HG03442 (cell line): ENCODE measurements at regions not wholly inside any gene's neighbourhood (a gene's known extent, or its start where the extent isn't known, plus 50 kb on each side); places are given as distances from the start of the nearest gene placed in this dataset.
"Not testable (repeated sequence)": the region's sequence is repeated elsewhere in the genome, so short reads cannot be mapped to it uniquely, and the experiment has no call there.

Experiments used
- ATAC-seq: cut with Tn5 transposase; IDR thresholded peaks from one replicate; pipeline ENCODE4 v1.9.1; 2021; ENCODE audit warnings: mild to moderate bottlenecking, moderate library complexity; ENCODE audit not compliant: unreplicated experiment

DNA sequence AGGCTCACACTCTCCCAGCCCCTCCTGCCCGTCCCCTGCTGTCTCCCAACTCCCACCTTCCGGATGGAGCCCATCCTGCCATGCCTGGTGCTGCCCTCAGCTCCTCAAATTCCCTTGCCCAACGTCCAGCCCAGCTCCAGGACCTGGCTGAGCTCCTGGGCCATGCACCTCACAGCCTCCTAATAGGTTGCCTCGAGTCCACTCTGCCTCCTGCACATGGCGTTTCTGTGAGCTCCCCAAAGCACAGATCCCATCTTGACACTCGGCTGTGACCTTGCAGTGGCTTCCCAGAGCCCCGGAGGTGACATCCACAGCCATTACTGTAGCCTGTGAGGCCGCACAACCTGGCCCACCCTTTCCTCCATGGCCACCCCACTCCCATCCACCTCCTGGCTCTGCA is 191.9 kb upstream of the SALL3 start:
- ATAC-seq = no peak

GRCh38 chr18:78788161-78788560 is 191.5 kb upstream of the SALL3 start:
- ATAC-seq = no peak

GRCh38 chr18:78789850-78790249 is 189.8 kb upstream of the SALL3 start:
- ATAC-seq = no peak

DNA sequence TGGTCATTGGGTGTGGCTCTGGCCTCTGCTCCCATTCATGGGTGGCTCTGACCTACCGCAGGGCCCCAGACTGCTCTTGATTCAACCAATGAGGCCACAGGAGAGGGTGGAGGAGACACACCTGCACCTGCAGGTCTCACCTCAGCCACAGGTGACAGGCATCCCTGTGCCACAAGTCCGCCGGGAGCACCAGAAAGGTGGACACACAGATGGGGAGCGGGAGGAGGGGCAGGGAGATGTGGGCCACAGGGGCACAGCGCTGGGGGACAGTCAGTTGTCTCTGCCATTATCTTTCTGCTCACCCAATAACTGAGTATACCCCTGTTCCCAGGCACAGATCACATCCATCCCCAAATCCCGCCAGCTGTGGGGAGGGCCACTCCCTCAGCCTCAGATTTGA is 189.1 kb upstream of the SALL3 start:
- no peak for ATAC-seq

GRCh38 chr18:78790960-78791359 is 188.7 kb upstream of the SALL3 start:
- ATAC-seq = no peak

DNA sequence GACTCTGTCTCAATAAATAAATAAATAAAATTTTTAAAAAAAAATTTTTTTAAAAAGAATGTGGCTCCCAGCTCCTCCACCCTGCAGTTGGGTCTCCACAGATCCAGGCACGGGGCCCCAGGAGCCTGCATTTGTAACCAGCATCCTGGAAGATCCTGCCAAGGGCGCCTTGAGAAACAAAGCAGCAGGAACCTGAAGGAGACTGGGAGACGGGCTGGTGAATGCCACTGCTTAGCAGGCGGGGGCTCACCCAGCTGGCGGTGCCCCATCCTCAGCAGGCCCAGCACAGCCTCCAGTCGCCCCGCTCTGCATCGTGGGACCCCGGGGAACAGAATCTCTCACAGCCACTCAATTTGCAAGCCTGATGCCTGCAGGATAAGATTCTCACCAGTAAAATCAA is 187.5 kb upstream of the SALL3 start:
- ATAC-seq = no peak

DNA sequence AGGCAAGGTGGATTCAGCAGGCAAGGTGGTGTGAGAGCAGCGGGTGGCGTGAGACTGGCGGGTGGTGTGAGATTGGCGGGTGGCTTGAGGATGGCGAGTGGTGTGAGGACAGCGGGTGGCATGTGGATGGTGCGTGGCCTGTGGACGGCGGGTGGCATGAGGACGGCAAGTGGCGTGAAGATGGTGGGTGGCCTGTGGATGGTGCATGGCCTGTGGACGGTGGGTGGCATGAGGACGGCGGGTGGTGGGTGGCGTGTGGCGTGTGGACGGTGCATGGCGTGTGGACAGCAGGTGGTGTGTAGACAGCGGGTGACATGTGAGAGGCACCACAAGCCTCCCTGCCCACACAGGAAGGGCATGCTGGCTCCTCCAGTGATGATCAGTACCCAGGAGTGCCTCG is 186.9 kb upstream of the SALL3 start:
- no peak for ATAC-seq

DNA sequence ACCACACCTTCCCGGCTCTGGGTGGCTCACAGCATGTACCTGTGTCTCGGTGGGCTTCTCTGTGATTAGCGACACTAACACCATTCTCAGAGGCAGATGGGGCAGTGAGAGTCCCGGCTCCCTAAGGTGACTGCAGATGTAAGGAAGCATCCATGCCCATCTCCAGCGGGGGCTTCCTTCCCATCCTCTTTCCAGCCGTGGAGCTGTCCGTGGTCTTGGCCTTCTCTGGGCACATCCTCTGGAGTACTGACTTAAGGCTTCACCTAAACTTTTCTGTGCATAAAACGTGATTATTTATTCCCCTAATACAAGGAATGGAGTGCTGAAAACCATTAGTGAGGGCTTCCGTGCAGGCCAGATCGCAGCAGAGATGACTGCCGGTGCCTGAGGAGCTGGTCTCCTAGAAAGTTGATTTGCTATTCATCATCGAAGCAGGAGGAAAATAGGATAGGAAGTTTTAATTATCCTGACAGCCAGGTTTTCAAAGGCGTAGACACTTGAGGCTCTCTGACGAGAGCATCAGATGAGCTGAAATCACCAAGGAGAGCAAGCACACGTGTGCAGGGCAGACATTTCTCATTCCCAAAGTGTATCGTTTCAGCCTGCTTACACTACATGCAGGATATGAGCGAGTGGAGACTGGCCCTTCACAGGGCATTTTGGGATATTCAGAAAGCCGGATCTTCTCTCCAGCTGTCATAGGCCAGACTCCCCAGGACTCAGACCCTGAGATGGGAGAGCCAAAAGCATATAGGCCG is 186.1 kb upstream of the SALL3 start:
- no peak for ATAC-seq

DNA sequence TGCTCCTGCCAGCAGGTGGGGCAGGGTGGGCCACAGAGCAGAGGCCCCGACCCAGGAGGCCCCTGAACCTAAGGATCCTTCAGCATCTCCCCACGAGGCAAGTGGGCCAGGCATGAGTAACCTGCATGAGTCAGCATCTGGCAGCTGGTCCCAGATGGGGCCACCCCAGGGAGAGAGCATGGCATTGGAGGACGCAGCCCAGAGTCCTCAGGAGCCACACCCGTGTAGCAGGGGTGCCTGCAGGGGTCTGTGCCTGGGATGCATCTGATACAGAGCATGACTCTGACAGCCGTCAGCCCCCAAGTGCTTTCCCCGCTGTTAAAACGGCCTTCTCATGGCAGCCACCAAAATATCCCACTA is 185.6 kb upstream of the SALL3 start:
- ATAC-seq = no peak

GRCh38 chr18:78796693-78797455 is 182.7 kb upstream of the SALL3 start:
- no peak for ATAC-seq

GRCh38 chr18:78797499-78797898 is 182.1 kb upstream of the SALL3 start:
- ATAC-seq = no peak

DNA sequence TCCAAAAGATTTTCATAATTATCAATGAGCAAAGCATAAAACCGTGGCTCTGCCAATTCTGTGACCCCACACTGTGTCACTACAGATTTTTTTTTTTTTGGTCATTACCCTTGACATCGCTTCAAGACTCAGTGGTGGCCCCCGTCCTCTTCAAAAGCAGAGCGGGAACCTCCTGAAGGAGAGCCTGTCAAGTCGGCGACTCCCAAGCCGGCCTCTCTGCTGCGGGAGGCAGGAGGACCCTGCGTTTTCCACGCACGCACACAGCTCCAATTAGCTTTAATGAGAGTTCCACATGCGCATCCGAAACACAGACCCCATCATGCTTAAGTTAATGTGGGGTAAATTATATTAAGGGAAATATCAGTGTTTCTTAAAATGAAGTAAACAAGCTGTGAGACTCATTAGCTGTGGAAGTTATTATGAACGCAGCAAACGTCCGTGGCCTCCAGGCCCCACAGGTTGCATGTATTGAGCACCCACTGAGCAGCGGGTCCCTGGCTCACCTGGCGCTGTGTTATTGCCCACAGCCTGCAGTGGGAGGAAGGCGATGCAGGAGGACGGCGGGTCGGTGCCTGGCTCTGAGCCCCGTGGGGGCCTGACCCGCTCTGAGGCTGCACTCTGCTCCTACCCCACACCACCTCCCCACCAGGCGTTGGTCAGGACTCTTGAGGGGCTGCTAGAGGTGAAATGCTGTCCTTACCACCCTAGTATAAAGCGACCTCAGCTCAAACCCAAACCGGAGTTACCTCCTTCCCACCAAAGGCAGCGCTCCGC is 181.0 kb upstream of the SALL3 start:
- ATAC-seq = no peak

- no peak for ATAC-seq
Measured at GRCh38 chr18:78799382-78800089, 180.1 kb upstream of the SALL3 start.

GRCh38 chr18:78800102-78800851 is 179.3 kb upstream of the SALL3 start:
- ATAC-seq = not testable (repeated sequence)

GRCh38 chr18:78801011-78801410 is 178.6 kb upstream of the SALL3 start:
- ATAC-seq = no peak

DNA sequence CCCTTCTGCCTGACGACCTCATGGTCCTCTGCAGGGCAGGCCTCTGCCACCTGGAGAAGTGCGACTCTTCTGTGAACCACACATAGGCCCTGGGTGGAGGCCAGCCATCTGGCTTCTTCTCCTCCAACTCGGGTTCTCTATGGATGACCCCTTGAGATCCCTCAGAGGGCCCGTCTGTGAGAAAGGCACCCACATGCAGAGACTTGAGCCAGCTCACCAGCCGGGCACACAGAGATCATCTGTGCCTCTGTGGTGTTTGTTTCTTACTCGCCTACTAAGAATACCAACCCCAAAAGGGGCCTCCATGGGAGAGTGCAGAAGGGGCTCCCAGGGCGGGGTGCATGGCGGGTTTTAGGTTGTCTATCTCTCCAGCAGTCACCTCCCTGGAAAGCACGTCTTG is 176.5 kb upstream of the SALL3 start:
- ATAC-seq = no peak

DNA sequence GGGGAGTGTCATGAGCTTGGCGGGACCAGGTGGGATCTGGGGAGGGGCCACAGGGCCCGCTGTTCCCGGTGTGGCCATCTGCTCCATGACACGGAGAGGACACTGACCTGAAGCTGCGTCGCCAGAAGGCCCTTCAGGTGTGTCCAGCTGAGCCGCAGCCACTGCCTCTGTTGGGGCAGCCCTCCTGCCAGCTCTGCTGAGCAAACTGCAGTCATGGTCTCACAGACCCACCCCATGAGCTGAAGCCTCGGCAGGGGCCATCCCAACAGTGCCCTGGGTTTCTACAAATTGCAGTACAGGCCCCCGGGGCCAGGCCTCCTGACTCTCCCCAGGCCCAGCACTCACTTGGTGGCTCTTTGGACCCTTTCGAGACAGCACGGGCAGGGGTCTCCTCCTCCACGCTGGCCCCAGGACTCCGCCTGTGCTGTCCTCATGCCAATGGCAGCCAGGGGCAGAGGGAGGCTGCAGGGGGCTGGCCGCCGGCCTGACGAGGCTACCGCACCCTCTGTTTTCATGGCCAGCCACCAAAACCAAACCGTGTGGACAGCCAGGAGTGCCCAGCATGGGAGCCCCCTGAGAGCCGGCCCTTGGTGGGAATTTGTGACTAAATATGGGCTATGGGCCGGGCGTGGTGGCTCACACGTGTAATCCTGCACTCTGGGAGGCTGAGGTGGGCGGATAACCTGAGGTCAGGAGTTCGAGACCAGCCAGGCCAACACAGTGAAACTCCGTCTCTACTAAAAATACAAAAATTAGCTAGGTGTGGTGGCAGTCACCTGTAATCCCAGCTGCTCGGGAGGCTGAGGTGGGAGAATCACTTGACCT is 175.2 kb upstream of the SALL3 start:
- no peak for ATAC-seq

GRCh38 chr18:78805840-78806239 is 173.8 kb upstream of the SALL3 start:
- no peak for ATAC-seq

DNA sequence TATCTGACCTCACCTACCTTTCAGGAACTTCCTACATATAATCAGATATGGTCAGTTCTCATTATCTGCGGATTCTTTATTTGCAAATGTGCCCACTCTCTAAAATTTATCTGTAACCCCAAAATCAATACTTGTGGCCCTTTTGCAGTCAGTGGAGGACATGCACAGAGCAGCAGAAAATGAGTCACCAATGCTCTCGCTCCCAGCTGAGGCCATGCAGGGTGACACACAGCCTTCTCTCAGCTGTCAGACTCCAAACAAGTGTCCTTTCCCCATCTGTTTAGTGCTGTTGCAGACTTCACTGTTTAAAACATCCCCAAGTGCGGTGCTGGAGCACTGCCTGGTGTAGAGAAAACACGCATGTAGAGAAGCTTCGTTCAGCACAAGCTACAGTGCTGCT is 171.9 kb upstream of the SALL3 start:
- ATAC-seq = no peak

DNA sequence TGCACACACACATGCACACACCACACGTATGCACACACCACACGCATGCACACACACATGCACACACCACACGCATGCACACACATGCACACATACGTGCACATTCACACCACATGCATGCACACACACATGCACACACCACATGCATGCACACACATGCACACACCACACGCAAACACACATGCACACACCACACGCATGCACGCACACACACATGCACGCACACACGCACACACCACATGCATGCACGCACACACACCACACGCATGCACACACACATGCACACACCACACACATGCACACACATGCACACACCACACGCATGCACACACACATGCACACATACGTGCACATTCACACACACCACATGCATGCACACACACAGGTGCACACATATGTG is 169.8 kb upstream of the SALL3 start:
- ATAC-seq = no peak
